ENCODE measurements at regions not wholly inside any gene's neighbourhood (a gene's known extent, or its start where the extent isn't known, plus 50 kb on each side); places are given as distances from the start of the nearest gene placed in this dataset.

DNA sequence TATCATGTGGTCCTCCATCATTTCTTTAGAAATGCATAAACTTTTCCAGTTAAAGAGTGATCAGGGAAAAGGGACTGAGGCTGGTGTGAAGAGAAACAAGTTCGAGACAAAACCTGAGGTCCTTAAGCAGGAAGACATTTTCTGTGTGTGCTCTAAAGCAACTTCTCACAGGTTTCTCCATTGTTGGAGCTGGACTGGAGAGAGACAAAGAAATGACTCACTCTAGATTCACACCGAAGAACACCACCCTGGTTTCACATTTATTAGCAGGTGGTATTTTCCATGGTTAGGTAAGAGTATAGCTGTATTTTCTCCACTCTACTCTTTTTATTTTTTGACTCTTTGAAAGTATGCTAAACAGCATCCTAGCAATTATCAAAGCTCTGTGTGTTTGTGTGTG lies 736.4 kb downstream of the KCNA4 start:
- peak; percentile 73 for DNase-seq (ENCODE audit: low read depth, low spot score)
- TF ChIP-seq FOS (IDR thresholded peaks at IDR 0.05; ENCODE audit: borderline replicate concordance, insufficient read depth, low read length) = peak; percentile 62
- TF ChIP-seq, protein P1, sequence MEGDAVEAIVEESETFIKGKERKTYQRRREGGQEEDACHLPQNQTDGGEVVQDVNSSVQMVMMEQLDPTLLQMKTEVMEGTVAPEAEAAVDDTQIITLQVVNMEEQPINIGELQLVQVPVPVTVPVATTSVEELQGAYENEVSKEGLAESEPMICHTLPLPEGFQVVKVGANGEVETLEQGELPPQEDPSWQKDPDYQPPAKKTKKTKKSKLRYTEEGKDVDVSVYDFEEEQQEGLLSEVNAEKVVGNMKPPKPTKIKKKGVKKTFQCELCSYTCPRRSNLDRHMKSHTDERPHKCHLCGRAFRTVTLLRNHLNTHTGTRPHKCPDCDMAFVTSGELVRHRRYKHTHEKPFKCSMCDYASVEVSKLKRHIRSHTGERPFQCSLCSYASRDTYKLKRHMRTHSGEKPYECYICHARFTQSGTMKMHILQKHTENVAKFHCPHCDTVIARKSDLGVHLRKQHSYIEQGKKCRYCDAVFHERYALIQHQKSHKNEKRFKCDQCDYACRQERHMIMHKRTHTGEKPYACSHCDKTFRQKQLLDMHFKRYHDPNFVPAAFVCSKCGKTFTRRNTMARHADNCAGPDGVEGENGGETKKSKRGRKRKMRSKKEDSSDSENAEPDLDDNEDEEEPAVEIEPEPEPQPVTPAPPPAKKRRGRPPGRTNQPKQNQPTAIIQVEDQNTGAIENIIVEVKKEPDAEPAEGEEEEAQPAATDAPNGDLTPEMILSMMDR (IDR thresholded peaks at IDR 0.05; ENCODE audit: extremely low read depth in 1 of 2, insufficient read depth in 1 of 2, low read depth in 1 of 2, low read length in 2 of 2) = no peak
- TF ChIP-seq JUN (IDR thresholded peaks at IDR 0.05; ENCODE audit: borderline replicate concordance, insufficient read depth, insufficient read length, low read depth) = no peak
- TF ChIP-seq, protein P2, sequence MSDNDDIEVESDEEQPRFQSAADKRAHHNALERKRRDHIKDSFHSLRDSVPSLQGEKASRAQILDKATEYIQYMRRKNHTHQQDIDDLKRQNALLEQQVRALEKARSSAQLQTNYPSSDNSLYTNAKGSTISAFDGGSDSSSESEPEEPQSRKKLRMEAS (IDR thresholded peaks at IDR 0.05; ENCODE audit: insufficient read depth, insufficient read length) = no peak
- TF ChIP-seq MYC (IDR thresholded peaks at IDR 0.05; ENCODE audit: low read depth, low read length) = no peak
- no peak for TF ChIP-seq POLR2AphosphoS5 (IDR thresholded peaks at IDR 0.05; ENCODE audit: insufficient read depth, low read depth, low read length)
- no peak for TF ChIP-seq EZH2 (IDR thresholded peaks at IDR 0.05; ENCODE audit: borderline replicate concordance, low read depth, low read length, severe bottlenecking)
- TF ChIP-seq POLR2A (IDR thresholded peaks at IDR 0.05; ENCODE audit: low read depth, low read length) = no peak
- TF ChIP-seq GATA2 (IDR thresholded peaks at IDR 0.05; ENCODE audit: insufficient read depth, insufficient read length, low read depth, low read length) = no peak
- H3K27ac ChIP-seq (ENCODE audit: insufficient read depth, low read depth, low read length) = no peak overlapping the region
- dilution Hi-C loops (cut with MboI; ENCODE audit: extremely low pct_ligation_motif_present, low sequenced_read_pairs) (no loop called here), intact Hi-C loops (cut with micrococcal nuclease) (loop anchor here (5.0 kb wide), 1 partner anchor 263 kb away; no protein-coding TSS in a partner anchor)
- no peak overlapping the region for H3K4me3 ChIP-seq (replicated peaks in 1 of 3; ENCODE audit: insufficient read depth in 1 of 3, low read depth in 1 of 3, low read length in 3 of 3)
- H2AFZ ChIP-seq (ENCODE audit: low read depth, low read length) = peak overlapping the region; percentile 46
- H3K79me2 ChIP-seq (ENCODE audit: control insufficient read depth, insufficient read depth, low read length) = no peaks in the 10 kb centered on the region
- H3K4me2 ChIP-seq (ENCODE audit: insufficient read depth, low read length) = no peak overlapping the region
- no peak overlapping the region for H3K9ac ChIP-seq (replicated peaks; ENCODE audit: extremely low read depth, insufficient read depth, low read length)
- no TSS peak for BruUV-seq (replicated peaks)
- no peaks in the 10 kb centered on the region for H4K20me1 ChIP-seq (replicated peaks; ENCODE audit: control insufficient read depth, extremely low read depth, insufficient read depth, low read length)
- H3K27me3 ChIP-seq (ENCODE audit: control insufficient read depth in 2 of 2, insufficient read depth in 2 of 2, low read length in 2 of 2) = no peaks in the 10 kb centered on the region
- ChIA-PET POLR2A (no interaction called here), CTCF (interaction anchor here (0.8 to 2.4 kb wide), 6 partner anchors 15 to 161 kb away, joined by 3 to 9 read pairs (median 4); no protein-coding TSS in a partner anchor)
- FAIRE-seq = peak; percentile 42
- H3K9me1 ChIP-seq (replicated peaks; ENCODE audit: control insufficient read depth, extremely low read depth, insufficient read depth, low read length) = no peaks in the 10 kb centered on the region
- H3K36me3 ChIP-seq (ENCODE audit: control insufficient read depth in 2 of 2, extremely low read depth in 1 of 2, insufficient read depth in 2 of 2, low read length in 2 of 2) = no peaks in the 10 kb centered on the region
- H3K4me1 ChIP-seq (ENCODE audit: control insufficient read depth, extremely low read depth, insufficient read depth, low read length) = peaks cover 17% of the 10 kb centered on the region
- no peaks in the 10 kb centered on the region for H3K9me3 ChIP-seq (replicated peaks; ENCODE audit: control insufficient read depth, insufficient read depth, low read length)
